Activated naive CD8-positive, alpha-beta T cell treated with anti-CD3 and anti-CD28 coated beads, Interleukin-2, amount 50 U/mL, for 16 hours (primary cell): ENCODE measurements at regions not wholly inside any gene's neighbourhood (a gene's known extent, or its start where the extent isn't known, plus 50 kb on each side); places are given as distances from the start of the nearest gene placed in this dataset.

Experiments
- DNase-seq: peaks from one replicate; pipeline ENCODE4 v3.0.0-alpha.2; 2020; ENCODE audit warnings: low read depth, low spot score

DNA sequence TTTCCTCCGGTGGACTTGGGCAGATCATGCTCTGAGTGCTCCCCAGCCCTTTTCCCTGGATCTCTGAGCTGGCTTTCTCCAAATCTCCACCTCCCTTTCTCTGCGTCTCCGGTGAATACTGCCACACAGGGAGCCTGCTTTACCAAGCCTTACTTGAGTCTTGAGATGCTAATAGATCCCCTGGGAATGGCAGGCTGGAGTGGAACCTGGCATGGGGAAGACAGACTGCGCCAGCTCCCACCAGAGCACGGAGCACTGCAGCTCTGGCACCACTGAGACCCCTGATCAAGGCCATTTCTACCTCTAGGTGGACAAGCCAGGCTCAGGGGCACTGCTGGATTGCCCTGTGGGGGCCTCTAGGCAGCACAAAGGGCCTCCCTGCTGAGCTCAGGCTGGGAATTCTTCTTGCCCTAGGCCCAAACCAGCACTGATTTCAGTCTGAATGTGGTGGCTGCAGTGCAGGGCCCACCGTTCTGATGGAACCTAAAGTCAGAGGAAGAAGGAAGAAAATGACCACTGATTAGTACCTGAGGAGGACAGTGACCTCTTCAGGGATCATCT is 74.3 kb upstream of the CRHR1 start:
- no peak for DNase-seq

DNA sequence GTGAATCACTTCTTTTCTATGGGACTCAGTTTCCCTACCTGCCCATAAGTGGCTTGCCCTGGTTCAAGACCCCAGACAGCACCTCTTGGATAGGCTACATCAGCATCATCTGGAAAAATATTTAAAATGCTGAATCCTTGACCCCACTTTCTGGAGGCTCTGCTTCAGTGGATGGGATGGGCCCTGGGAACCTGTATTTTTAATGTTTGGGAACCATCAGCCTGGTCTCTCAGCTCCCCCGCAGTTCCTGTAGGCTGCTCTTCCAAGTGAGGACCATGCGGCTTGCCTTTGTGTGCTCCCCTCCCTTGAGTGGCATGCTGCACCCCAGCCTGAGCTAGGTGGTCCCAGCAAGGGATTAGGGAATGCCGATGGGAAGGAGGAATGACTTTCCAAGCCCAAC is 68.3 kb upstream of the CRHR1 start:
- no peak for DNase-seq

DNA sequence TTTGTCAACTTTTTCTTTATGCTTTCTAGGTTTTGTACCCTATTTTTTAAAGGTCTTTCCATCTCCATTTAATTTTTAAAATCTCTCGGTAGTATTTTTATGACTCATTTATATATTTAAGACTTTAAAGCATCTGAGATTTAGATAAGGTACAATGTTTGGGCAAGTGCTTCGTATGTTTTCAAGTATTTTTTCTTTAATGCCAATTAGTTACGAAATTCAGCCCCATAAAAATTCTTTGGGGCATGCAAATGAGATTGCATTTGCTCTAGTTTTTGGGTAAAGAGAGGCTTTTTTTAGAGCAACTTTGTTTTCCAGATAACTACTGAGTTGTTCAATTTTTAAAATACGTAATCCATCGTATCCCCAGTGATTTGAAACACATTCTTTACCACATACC is 65.3 kb upstream of the CRHR1 start:
- DNase-seq: no peak

DNA sequence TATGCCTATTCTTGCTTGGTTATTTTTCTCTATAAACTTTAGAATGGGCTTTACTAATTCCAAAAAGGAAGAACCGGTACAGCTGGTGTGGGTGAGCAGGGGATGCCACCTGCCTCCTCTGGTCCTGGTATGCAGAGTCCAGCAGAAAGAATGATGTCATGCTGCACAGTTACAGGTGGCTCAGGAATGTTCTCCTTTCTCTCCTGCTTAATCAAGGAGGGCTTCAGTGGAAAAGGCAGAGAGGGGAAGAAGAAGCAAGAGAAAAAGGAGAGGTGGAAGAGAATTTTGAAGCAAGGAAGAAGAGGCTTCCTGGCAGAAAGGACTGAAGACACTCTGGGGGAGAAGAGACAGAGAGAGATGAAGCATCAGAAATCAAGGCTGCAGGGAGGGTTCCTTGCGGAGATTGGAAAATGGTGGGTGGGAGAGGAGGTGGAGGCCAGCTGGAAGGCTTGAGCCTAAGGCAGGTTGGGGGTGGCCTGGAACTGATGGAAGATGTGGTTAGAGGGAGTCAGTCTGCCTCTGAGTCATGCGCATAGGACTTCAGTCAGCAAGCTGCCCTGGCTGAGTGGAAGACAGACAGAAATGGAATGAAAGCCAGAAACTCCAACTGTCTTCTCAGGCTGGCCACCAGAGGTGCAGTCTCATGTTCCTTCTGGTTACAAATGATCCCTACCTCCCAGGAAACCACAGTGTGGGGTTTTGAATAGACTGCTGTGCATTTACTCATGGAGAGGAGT is 64.6 kb upstream of the CRHR1 start:
- DNase-seq: no peak

DNA sequence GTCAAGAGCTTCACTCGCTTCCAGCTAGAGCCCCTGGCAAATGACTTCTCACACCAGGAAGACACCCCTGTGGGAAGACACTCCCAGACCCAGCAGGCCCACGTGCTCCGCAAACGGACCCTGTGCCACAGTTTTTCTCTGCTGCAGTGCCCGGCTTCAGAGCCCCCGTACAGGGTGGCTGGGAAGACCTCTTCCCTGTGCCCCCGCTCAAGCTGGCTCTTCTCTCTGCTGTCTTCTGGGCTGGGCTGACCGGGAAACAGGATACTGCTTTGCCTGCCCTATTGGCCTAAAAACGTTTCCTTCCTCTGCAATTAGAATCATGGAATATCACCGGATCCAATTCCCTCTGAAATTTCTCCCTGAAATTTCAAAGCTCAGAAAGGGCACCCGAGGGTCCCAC is 63.7 kb upstream of the CRHR1 start:
- DNase-seq: no peak

DNA sequence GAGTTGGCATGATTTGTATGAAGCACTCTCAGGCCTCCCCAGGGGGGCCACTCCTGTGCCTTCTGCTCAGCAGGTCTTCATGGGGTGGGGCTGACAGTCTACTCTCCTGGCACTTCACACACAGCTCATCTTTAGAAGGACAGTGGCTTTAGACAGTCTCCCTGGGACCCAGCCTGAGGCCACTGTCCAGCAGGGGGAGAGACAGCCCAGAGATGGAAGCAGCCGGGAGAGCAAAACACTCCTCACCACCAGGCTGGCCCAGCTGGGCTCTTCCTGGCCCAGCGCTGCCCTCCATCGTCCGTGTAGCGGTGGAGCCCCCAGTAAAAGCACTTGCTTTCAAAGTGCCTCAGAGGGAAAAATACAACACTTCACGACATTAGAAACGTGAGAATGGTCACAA is 62.0 kb upstream of the CRHR1 start:
- DNase-seq: no peak

DNA sequence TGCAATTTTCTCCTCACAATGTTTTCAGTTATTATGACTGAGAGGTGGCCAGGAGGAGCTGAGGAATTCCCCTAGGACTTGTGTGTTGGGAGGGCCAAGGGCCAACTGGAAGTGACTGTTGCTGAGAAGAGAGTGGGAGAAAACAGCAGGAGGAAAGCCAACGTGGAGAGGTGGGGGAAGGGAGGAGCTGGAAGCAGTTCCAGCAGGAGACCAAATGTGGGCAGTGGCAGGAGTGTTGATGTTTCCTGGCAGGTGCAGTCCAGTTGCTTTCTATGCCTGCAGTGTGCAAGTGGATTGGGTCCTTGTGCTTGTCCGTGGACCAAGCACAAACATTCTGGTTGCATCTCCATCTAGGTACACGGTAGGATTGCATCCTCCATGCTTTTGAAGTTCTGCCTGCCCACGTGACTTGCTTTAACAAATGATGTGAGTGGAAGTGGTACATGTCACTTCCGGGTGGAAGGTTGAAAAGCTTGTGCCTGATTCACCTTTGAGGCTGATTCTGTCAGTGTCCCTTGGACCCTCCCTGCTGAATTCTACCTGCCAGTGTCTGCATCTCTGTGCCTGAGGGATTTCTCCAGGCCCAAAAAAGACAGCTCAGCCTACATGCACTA is 54.7 kb upstream of the CRHR1 start:
- DNase-seq: no peak

DNA sequence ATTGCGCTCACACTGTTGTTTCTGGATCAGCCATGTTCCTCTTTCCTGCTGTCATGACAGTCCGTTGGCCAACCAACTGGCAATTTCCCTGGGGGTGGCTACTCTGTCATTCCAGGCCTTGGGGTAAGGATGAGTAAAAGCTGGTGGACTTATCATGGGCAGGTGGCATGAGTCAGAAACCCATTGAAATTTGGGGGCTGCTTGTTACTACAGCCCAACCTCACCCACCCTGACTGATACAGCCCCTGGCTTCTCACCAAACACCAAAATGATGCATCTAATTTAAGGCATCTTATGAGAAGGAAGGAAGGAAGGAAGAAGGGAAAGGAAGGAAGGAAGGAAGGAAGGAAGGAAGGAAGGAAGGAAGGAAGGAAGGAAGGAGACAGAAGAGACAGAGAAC is 53.9 kb upstream of the CRHR1 start:
- DNase-seq: no peak

DNA sequence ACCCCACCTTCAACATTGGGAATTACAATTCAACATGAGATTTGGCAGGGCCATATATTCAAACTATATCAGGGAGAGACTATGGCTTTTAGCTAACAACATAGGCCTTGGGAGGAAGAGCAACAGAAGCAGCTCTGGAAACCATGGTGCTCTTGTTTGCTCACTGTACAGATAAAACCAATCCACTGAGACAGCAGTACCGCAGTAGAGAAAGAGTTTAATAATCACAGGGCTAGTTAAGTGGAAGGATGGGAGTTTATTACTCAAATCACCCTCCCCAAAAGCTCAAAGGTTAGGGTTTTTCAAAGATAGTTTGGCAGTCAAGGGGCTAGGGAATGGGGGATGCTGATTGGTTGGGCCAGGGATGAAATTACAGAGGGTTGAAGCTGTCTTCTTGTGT is 52.7 kb upstream of the CRHR1 start:
- DNase-seq: no peak

DNA sequence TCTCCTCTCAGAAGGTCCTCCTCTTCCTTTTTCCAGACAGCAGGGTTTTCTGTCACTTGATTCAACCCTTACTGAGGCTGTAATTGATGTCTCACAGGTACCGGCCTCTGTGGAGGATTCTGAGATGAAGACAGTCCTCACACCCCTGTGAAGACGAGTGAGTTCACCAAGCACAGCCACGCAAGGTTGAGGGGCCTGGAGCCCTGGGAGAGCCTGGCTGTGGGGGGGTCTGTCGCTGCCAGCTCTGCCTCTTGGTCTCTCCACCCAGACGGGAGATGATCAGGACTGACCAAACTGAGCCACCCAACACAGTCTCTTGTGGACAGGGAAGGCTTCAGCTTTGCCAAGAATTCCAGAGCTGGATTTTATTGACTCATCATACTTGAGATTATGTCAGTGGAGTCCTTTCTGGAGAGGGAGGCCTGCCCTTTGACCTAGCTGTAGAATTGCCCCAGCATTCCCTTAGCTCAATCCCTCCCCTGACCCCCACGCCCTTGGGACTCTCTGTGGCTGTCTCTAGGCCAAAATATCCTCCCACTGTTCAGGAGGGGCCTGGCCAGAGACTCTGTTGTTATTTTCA is 51.1 kb upstream of the CRHR1 start:
- no peak for DNase-seq

DNA sequence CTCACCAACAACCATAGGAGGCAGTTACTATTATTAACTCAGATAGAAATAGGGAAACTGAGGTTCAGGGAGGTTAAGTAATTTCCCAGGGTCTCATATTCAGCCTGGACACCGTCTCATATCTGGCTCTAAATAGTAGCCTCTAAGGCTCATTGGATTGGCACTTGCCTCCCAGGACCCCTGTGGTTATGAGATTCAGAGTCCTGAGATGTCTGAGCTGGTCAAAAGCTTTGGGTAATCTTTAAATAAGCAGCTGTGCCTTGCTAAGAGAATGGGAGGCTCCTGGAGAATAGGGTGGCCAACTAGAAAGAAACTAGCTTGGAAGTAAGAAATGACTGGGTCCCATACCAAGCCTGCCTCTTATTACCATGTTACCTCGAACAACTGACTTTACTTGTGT is 50.3 kb upstream of the CRHR1 start:
- DNase-seq: no peak
